ENCODE measurements at regions not wholly inside any gene's neighbourhood (a gene's known extent, or its start where the extent isn't known, plus 50 kb on each side); places are given as distances from the start of the nearest gene placed in this dataset.

GRCh38 chr3:99402755-99403154 lies 235.6 kb upstream of the COL8A1 start:
- no peak overlapping the region for H3K27ac ChIP-seq (ENCODE audit: low read depth, low read length)
- H3K4me1 ChIP-seq (ENCODE audit: control insufficient read depth, insufficient read depth, low read length), result no peaks in the 10 kb centered on the region
- H3K9me3 ChIP-seq (ENCODE audit: control insufficient read depth, insufficient read depth, low read depth, low read length), result peaks cover 26% of the 10 kb centered on the region
- no peaks in the 10 kb centered on the region for H3K27me3 ChIP-seq (ENCODE audit: control insufficient read depth, insufficient read depth, low read length)
- H3K36me3 ChIP-seq (ENCODE audit: control insufficient read depth, insufficient read depth, low read length), result no peaks in the 10 kb centered on the region
- H3K4me3 ChIP-seq (ENCODE audit: low read depth, low read length), result no peak overlapping the region
- no peak overlapping the region for H3K9ac ChIP-seq (ENCODE audit: low read length)

GRCh38 chr3:99400352-99400751 lies 238.0 kb upstream of the COL8A1 start:
- Histone ChIP-seq H3K27me3 (ENCODE audit: control insufficient read depth, insufficient read depth, low read length) (no peaks in the 10 kb centered on the region), H3K27ac (ENCODE audit: low read depth, low read length) (no peak overlapping the region), H3K36me3 (ENCODE audit: control insufficient read depth, insufficient read depth, low read length) (no peaks in the 10 kb centered on the region), H3K4me3 (ENCODE audit: low read depth, low read length) (no peak overlapping the region), H3K4me1 (ENCODE audit: control insufficient read depth, insufficient read depth, low read length) (no peaks in the 10 kb centered on the region), H3K9me3 (ENCODE audit: control insufficient read depth, insufficient read depth, low read depth, low read length) (peaks cover 29% of the 10 kb centered on the region), H3K9ac (ENCODE audit: low read length) (no peak overlapping the region)

- no peak overlapping the region for H3K9ac ChIP-seq (ENCODE audit: low read length)
- no peaks in the 10 kb centered on the region for H3K36me3 ChIP-seq (ENCODE audit: control insufficient read depth, insufficient read depth, low read length)
- no peak overlapping the region for H3K27ac ChIP-seq (ENCODE audit: low read depth, low read length)
- no peaks in the 10 kb centered on the region for H3K4me1 ChIP-seq (ENCODE audit: control insufficient read depth, insufficient read depth, low read length)
- peaks cover 29% of the 10 kb centered on the region for H3K9me3 ChIP-seq (ENCODE audit: control insufficient read depth, insufficient read depth, low read depth, low read length)
- no peaks in the 10 kb centered on the region for H3K27me3 ChIP-seq (ENCODE audit: control insufficient read depth, insufficient read depth, low read length)
- H3K4me3 ChIP-seq (ENCODE audit: low read depth, low read length), result no peak overlapping the region
Measured at GRCh38 chr3:99396651-99397275, 241.6 kb upstream of the COL8A1 start.

- no peaks in the 10 kb centered on the region for H3K36me3 ChIP-seq (ENCODE audit: control insufficient read depth, insufficient read depth, low read length)
- H3K27me3 ChIP-seq (ENCODE audit: control insufficient read depth, insufficient read depth, low read length), result no peaks in the 10 kb centered on the region
- H3K4me3 ChIP-seq (ENCODE audit: low read depth, low read length), result no peak overlapping the region
- H3K9ac ChIP-seq (ENCODE audit: low read length), result no peak overlapping the region
- H3K4me1 ChIP-seq (ENCODE audit: control insufficient read depth, insufficient read depth, low read length), result no peaks in the 10 kb centered on the region
- no peak overlapping the region for H3K27ac ChIP-seq (ENCODE audit: low read depth, low read length)
- peaks cover 24% of the 10 kb centered on the region for H3K9me3 ChIP-seq (ENCODE audit: control insufficient read depth, insufficient read depth, low read depth, low read length)
Measured at GRCh38 chr3:99394831-99395778, 243.3 kb upstream of the COL8A1 start.

- H3K9ac ChIP-seq (ENCODE audit: low read length), result no peak overlapping the region
- H3K4me3 ChIP-seq (ENCODE audit: low read depth, low read length), result no peak overlapping the region
- H3K27me3 ChIP-seq (ENCODE audit: control insufficient read depth, insufficient read depth, low read length), result no peaks in the 10 kb centered on the region
- no peaks in the 10 kb centered on the region for H3K36me3 ChIP-seq (ENCODE audit: control insufficient read depth, insufficient read depth, low read length)
- H3K9me3 ChIP-seq (ENCODE audit: control insufficient read depth, insufficient read depth, low read depth, low read length), result peaks cover 14% of the 10 kb centered on the region
- H3K4me1 ChIP-seq (ENCODE audit: control insufficient read depth, insufficient read depth, low read length), result no peaks in the 10 kb centered on the region
- no peak overlapping the region for H3K27ac ChIP-seq (ENCODE audit: low read depth, low read length)
Measured at GRCh38 chr3:99393961-99394360, 244.4 kb upstream of the COL8A1 start.

GRCh38 chr3:99388780-99389179 lies 249.6 kb upstream of the COL8A1 start:
- Histone ChIP-seq H3K9ac (ENCODE audit: low read length) (no peak overlapping the region), H3K36me3 (ENCODE audit: control insufficient read depth, insufficient read depth, low read length) (no peaks in the 10 kb centered on the region), H3K4me3 (ENCODE audit: low read depth, low read length) (no peak overlapping the region), H3K9me3 (ENCODE audit: control insufficient read depth, insufficient read depth, low read depth, low read length) (no peaks in the 10 kb centered on the region), H3K4me1 (ENCODE audit: control insufficient read depth, insufficient read depth, low read length) (no peaks in the 10 kb centered on the region), H3K27me3 (ENCODE audit: control insufficient read depth, insufficient read depth, low read length) (no peaks in the 10 kb centered on the region), H3K27ac (ENCODE audit: low read depth, low read length) (no peak overlapping the region)

GRCh38 chr3:99384596-99384995 lies 253.8 kb upstream of the COL8A1 start:
- Histone ChIP-seq H3K9ac (ENCODE audit: low read length) (no peak overlapping the region), H3K4me1 (ENCODE audit: control insufficient read depth, insufficient read depth, low read length) (no peaks in the 10 kb centered on the region), H3K9me3 (ENCODE audit: control insufficient read depth, insufficient read depth, low read depth, low read length) (0 out of 2 replicates have a peak, but pooled peaks cover 3% of the 10 kb centered on the region), H3K4me3 (ENCODE audit: low read depth, low read length) (no peak overlapping the region), H3K27ac (ENCODE audit: low read depth, low read length) (no peak overlapping the region), H3K27me3 (ENCODE audit: control insufficient read depth, insufficient read depth, low read length) (no peaks in the 10 kb centered on the region), H3K36me3 (ENCODE audit: control insufficient read depth, insufficient read depth, low read length) (no peaks in the 10 kb centered on the region)

GRCh38 chr3:99376926-99377325 lies 261.5 kb upstream of the COL8A1 start:
- Histone ChIP-seq H3K27me3 (ENCODE audit: control insufficient read depth, insufficient read depth, low read length) (no peaks in the 10 kb centered on the region), H3K36me3 (ENCODE audit: control insufficient read depth, insufficient read depth, low read length) (no peaks in the 10 kb centered on the region), H3K9ac (ENCODE audit: low read length) (no peak overlapping the region), H3K27ac (ENCODE audit: low read depth, low read length) (no peak overlapping the region), H3K4me3 (ENCODE audit: low read depth, low read length) (no peak overlapping the region), H3K4me1 (ENCODE audit: control insufficient read depth, insufficient read depth, low read length) (no peaks in the 10 kb centered on the region), H3K9me3 (ENCODE audit: control insufficient read depth, insufficient read depth, low read depth, low read length) (0 out of 2 replicates have a peak, but pooled peaks cover 3% of the 10 kb centered on the region)

GRCh38 chr3:99373846-99374210 lies 264.6 kb upstream of the COL8A1 start:
- Histone ChIP-seq H3K9me3 (ENCODE audit: control insufficient read depth, insufficient read depth, low read depth, low read length) (no peaks in the 10 kb centered on the region), H3K4me3 (ENCODE audit: low read depth, low read length) (no peak overlapping the region), H3K27ac (ENCODE audit: low read depth, low read length) (no peak overlapping the region), H3K4me1 (ENCODE audit: control insufficient read depth, insufficient read depth, low read length) (no peaks in the 10 kb centered on the region), H3K36me3 (ENCODE audit: control insufficient read depth, insufficient read depth, low read length) (no peaks in the 10 kb centered on the region), H3K27me3 (ENCODE audit: control insufficient read depth, insufficient read depth, low read length) (no peaks in the 10 kb centered on the region), H3K9ac (ENCODE audit: low read length) (no peak overlapping the region)

GRCh38 chr3:99373088-99373845 lies 265.1 kb upstream of the COL8A1 start:
- Histone ChIP-seq H3K4me1 (ENCODE audit: control insufficient read depth, insufficient read depth, low read length) (no peaks in the 10 kb centered on the region), H3K4me3 (ENCODE audit: low read depth, low read length) (no peak overlapping the region), H3K36me3 (ENCODE audit: control insufficient read depth, insufficient read depth, low read length) (no peaks in the 10 kb centered on the region), H3K27ac (ENCODE audit: low read depth, low read length) (no peak overlapping the region), H3K27me3 (ENCODE audit: control insufficient read depth, insufficient read depth, low read length) (no peaks in the 10 kb centered on the region), H3K9me3 (ENCODE audit: control insufficient read depth, insufficient read depth, low read depth, low read length) (no peaks in the 10 kb centered on the region), H3K9ac (ENCODE audit: low read length) (no peak overlapping the region)

All from HUES6 (cell line).